Brain microvascular endothelial cell (primary cell): ENCODE measurements at regions not wholly inside any gene's neighbourhood (a gene's known extent, or its start where the extent isn't known, plus 50 kb on each side); places are given as distances from the start of the nearest gene placed in this dataset.

Experiments
- DNase-seq: peaks from one replicate; pipeline ENCODE4 v3.0.0-alpha.2; 2020
- H3K27ac ChIP-seq: fragments of 250-450 bp; sonication (Bioruptor Pico); 2 replicates; pipeline ENCODE4 v1.5.1; 2020; ENCODE audit warnings: mild to moderate bottlenecking, moderate library complexity
- H3K27me3 ChIP-seq: fragments of 250-450 bp; sonication (Bioruptor Pico); replicated peaks from 2 replicates; pipeline ENCODE4 v1.5.1; 2020; ENCODE audit warnings: mild to moderate bottlenecking
- H3K36me3 ChIP-seq: fragments of 250-450 bp; sonication (Bioruptor Pico); replicated peaks from 2 replicates; pipeline ENCODE4 v1.5.1; 2020; ENCODE audit warnings: mild to moderate bottlenecking
- H3K4me3 ChIP-seq: 2 replicates; pipeline ENCODE4 v1.5.1; 2011; ENCODE audit warnings: low read depth, mild to moderate bottlenecking, control low read depth, low read length, moderate library complexity
- CTCF ChIP-seq: IDR thresholded peaks from 2 replicates; pipeline ENCODE4 v1.5.1; 2011; ENCODE audit warnings: low read depth, mild to moderate bottlenecking, moderate library complexity, low read length, control low read depth, inconsistent platforms; ENCODE audit errors: missing control alignments
- in situ Hi-C: cut with HindIII; loops from 2 replicates; pipeline ENCODE4 v1.10.0; 2017; ENCODE audit warnings: low sequenced_read_pairs, low pct_ligation_motif_present

- Histone ChIP-seq H3K36me3 (no peaks in the 10 kb centered on the region), H3K27ac (no peak overlapping the region), H3K4me3 (no peak overlapping the region), H3K27me3 (no peaks in the 10 kb centered on the region)
- DNase-seq: no peak
- in situ Hi-C loops: no loop called here
- no peak for TF ChIP-seq CTCF
Measured at GRCh38 chr20:57023997-57024396, 242.4 kb downstream of the BMP7 start.

GRCh38 chr20:57024849-57025248, 241.6 kb downstream of the BMP7 start:
- no peak overlapping the region for H3K27ac ChIP-seq
- in situ Hi-C loops: no loop called here
- TF ChIP-seq CTCF: no peak
- H3K27me3 ChIP-seq: no peaks in the 10 kb centered on the region
- no peak for DNase-seq
- no peak overlapping the region for H3K4me3 ChIP-seq
- H3K36me3 ChIP-seq: no peaks in the 10 kb centered on the region

- Histone ChIP-seq H3K27me3 (no peaks in the 10 kb centered on the region), H3K27ac (no peak overlapping the region), H3K36me3 (no peaks in the 10 kb centered on the region), H3K4me3 (no peak overlapping the region)
- DNase-seq: no peak
- in situ Hi-C loops: no loop called here
- no peak for TF ChIP-seq CTCF
Measured at GRCh38 chr20:57025261-57025660, 241.2 kb downstream of the BMP7 start.

- Histone ChIP-seq H3K27me3 (no peaks in the 10 kb centered on the region), H3K27ac (no peak overlapping the region), H3K36me3 (no peaks in the 10 kb centered on the region), H3K4me3 (no peak overlapping the region)
- no peak for TF ChIP-seq CTCF
- no peak for DNase-seq
- in situ Hi-C loops: no loop called here
Measured at GRCh38 chr20:57025666-57026224, 240.7 kb downstream of the BMP7 start.

- H3K4me3 ChIP-seq: no peak overlapping the region
- H3K27ac ChIP-seq: no peak overlapping the region
- in situ Hi-C loops: no loop called here
- H3K27me3 ChIP-seq: no peaks in the 10 kb centered on the region
- TF ChIP-seq CTCF: no peak
- DNase-seq: no peak
- no peaks in the 10 kb centered on the region for H3K36me3 ChIP-seq
Measured at GRCh38 chr20:57027777-57028176, 238.7 kb downstream of the BMP7 start.
